IPS-NIHi11 (cell line): ENCODE measurements at regions not wholly inside any gene's neighbourhood (a gene's known extent, or its start where the extent isn't known, plus 50 kb on each side); places are given as distances from the start of the nearest gene placed in this dataset.
"Not testable (repeated sequence)": the region's sequence is repeated elsewhere in the genome, so short reads cannot be mapped to it uniquely, and the experiment has no call there.

Experiments used
- DNase-seq: peaks from one replicate; pipeline ENCODE4 v3.0.0; 2012; ENCODE audit warnings: mixed read lengths, low spot score

DNA sequence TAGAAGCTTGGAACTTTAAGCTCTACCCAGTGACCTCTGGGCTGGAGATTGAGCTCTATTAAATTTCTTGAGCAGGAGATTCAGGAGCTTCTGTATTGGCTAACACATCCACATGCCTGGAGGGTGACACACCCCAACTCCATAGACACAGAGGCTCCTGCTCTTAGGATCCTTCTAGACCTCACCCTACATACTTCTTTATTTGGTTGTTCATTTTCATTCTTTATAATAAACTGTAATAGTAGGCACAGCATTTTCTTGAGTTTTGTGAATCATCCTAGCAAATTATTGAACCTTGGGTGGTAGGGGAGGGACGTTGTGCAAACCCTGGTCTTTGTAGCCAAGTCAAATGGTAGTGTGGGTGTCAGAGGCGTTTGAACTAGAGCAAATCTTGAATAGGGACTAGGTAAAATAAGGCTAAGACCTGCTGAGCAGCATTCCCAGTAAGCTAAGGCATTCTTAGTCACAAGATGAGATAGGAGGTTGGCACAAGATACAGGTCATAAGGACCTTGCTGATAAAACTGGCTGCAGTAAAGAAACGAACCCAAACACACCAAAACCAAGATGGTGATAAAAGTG is 323.8 kb upstream of the GALNT5 start:
- DNase-seq: no peak

- peak; percentile 29 for DNase-seq
Measured at GRCh38 chr2:156935616-156936015, 321.9 kb upstream of the GALNT5 start.

DNA sequence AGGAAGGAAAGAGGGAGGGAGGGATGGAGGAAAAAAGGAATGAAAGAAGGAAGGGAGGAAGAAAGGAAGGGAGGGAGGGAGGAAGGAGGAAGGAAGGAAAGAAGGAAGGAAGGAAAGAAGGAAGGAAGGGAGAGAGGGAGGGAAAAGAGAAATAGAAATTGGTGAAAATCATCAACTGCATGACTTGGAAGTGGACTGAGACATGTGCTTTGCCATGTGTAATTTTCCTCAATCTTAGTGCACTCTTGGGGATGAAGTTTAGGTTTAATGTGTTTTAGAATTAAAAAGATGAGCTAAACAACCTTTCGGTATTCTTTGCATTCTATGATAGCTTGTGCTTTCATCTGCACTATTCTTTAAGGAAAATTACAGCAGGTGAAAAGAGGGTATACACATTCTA is 320.1 kb upstream of the GALNT5 start:
- DNase-seq: no peak

- DNase-seq: no peak
Measured at GRCh38 chr2:156944871-156945270, 312.6 kb upstream of the GALNT5 start.

- DNase-seq: no peak
Measured at GRCh38 chr2:156947261-156947660, 310.2 kb upstream of the GALNT5 start.

DNA sequence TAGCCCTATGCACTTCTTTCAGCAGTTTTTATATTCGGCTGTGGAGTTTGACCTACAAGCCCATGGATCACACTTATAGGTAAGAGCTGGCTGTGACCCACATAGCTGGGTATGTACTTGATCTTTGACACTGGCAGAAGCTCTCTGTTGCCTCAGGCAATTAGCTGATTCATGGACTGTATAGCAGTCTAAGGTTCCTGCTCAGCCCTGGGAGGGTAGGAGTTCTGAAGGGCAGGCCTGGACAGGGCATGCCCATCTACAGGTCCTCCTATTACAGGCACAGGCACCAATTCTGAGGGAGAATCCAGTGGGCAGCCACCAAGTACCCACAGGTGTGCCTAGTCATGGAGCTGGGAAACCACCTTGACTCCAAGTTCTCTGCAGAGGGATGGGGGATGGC is 301.8 kb upstream of the GALNT5 start:
- DNase-seq: no peak

DNA sequence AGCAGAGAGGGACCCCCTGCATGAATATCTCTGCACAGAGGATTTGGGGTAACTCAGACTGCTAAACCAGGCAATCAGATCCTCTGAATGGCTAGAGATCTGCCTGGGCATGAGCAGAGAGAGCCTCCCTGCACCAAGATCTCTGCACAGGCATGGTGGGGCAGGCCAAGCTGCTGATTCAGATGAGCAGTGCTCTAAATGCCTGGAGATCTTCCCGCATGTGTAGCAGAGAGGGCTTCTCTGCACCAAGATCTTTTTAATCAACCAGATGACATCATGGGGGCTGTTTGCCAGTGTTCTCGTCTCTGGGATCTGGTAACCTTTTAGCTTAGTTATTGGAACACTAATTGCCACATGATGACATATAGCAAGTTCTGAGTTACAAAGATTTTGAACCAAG is 301.3 kb upstream of the GALNT5 start:
- DNase-seq: no peak

- DNase-seq: no peak
Measured at GRCh38 chr2:156958374-156958773, 299.1 kb upstream of the GALNT5 start.

DNA sequence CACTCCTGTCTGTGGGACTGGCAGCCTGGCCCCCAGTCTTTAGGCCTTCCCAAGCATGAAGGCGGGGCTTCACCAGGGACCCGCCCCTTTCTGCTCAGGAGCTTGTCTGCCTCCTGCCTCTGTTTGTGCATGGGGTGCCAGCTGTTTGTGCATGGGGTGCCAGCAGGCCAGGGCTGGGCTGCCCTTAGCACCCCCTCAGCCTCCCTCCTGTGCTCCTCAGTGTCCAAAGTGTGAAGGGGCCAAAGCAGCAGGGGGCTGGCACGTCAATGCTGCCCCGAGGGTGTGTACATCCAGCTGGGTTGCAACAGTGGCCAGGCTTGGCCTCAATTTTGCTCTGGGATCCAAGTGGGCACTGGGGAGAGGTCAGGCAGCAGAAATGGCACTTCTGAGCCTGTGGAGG is 298.0 kb upstream of the GALNT5 start:
- no peak for DNase-seq

DNA sequence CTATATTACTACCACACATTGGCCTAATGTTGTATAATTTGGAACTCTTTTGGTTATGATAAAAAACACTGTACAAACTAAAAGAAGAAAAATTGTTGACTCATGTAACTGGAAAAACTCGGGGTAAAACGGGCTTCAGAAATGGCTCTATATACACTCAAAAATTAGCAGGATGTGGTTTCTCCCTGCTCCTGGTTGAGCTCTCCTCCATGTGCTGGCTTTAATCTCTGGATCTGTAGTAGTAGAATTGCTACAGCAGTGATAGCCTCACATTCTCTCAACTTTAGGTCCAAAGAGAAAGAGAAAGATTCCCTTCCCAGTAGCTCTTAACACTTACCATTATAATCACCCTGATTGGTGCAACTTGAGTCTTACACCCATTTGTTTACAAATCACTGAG is 274.9 kb upstream of the GALNT5 start:
- no peak for DNase-seq

DNA sequence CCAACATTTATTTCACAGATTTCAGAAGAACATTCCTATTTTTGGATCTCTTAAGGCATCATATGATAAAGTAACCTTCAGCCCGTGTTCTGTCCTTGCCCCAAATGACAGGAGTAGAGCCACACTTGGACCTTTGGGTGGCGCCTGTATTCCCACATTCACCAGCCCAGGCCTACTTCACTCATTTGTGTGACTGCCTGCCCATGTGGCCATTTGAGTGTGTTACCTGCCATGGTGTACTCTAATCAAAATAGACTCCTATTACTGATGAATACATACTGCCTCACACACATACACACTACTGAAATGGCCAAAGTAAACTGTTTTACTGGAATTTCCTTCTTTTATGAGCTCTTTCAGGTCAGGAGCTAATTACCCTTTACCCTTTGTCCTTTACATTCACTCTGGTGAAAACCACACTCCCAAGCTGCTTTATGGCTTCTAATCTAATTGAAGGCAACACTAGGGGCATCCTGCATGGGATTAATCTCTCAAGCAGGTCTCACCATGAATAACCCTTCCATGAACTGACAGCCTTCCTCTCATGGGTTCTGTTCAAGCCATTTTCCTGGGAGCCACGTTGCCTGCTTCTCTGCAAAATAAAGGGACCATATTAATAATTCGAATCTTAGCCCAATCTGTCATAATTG is 271.0 kb upstream of the GALNT5 start:
- DNase-seq: no peak

- DNase-seq: no peak
Measured at GRCh38 chr2:156999661-157000060, 257.8 kb upstream of the GALNT5 start.

DNA sequence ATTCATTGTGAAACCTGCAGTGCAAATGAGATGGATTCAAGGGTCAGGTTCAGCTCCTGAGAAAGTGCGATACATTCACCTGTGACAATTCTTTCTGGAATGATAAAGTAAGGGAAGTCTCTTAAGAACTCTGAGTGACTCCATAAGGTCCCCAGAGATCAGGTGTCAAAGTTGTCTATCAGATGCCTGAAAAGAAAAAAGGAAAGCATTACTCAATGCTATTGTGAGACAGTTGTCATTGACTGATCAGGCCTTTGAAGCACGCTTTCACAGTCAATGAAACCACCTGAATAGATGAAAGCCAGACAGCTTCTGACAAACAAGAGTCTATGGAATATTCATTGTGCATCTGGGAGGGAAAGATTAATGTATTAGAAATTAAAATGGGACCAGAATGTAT is 252.7 kb upstream of the GALNT5 start:
- DNase-seq: no peak

DNA sequence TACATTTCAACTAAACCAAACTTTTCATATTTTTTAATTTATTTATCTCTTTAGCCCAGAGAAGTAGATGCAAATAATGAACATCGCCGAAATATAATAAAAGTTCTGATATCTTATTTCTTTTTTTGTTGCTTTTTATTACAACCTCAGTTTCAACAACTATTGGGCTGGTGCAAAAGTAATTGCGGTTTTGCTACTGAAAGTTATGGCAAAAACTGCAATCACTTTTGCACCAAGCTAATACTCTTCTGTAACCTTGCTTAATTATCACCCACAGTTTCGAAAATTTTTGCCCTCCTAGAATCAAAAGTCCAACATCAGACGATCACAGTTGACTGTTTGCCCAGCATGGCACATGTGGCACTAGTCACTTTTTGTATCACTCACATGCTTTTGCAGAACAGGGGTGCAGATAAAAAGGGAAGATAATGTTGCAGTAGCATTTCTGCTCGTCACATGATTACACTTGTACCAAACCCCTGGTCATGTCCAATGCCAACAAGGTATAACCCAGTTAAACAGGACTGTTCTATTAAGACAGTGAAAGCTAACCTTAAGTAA is 242.4 kb upstream of the GALNT5 start:
- DNase-seq: no peak

GRCh38 chr2:157023264-157023663 is 234.2 kb upstream of the GALNT5 start:
- DNase-seq: not testable (repeated sequence)

DNA sequence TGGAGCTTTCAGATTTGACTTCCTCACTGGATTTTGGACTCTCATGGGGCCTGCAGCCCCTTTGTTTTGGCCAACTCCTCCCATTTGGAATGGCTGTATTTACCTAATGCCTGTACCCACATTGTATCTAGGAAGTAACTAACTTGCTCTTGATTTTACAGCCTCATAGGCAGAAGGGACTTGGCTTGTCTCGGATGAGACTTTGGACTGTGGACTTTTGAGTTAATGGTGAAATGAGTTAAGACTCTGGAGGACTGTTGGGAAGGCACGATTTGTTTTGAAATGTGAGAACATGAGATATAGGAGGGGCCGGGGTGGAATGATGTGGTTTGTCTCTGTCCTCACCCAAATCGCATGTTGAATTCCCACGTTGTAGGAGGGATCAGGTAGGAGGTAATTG is 233.4 kb upstream of the GALNT5 start:
- no peak for DNase-seq

- DNase-seq: no peak
Measured at GRCh38 chr2:157032017-157032416, 225.5 kb upstream of the GALNT5 start.

- DNase-seq: no peak
Measured at GRCh38 chr2:157036726-157037125, 220.8 kb upstream of the GALNT5 start.

DNA sequence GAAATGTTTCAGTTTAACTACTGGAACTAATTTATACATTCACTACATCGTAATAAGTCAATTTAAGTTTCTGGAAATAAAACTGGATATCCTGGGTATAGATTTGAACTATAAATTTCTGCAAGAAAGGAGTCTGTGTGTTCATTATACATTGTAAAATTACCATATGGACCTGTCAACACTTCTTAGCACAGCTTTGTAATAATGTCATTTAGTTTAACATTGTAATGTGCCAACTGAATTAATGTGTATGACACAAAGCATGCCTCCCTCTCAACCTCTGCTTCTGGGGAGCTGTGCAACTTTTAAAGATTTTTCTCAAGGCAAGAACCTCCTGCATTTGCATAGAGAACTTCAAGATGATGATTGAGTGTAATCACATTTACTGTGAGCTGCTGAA is 213.7 kb upstream of the GALNT5 start:
- DNase-seq: no peak

DNA sequence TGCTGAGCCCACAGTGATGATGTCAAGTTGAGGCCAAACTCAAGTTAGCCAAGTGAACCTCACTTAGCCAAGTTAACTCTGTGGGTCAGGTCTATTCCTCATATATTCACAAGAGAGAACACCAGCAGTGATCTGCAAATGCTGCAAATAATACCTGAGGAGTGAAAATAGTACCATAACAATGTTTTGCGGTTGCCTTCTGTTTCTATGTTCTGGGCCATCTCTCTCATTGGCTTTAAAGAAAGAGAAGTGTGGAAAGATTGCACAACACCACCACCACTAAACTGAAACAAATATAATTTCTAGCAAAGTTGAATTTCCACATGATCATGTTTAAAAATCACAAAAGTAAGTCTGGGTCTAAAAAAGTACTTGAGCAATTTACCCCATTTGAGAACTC is 211.1 kb upstream of the GALNT5 start:
- DNase-seq: no peak

DNA sequence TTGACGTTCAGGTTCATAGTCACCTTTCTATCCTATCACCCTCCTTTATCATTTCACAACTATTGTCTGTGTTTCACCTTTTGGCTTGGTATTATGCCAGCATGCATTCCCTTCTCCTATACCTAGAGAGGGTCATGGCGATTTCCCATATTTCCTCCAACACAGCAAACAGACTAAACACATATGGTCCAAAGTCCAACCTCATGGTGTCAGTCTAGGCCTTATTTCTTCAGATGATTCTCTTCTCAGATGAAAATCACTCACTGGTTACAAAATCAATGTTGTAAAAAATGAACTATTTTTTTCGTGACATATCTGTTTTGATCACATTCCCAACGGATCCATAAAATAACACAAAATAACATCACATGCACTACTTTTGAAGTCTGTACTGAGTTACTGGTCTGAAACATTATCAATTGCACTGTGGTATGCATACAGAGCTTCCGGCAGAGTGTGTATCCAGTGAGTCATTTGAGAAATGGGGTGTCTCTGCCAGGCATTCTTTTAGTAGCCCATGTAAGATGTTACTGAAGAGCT is 204.8 kb upstream of the GALNT5 start:
- DNase-seq: no peak

DNA sequence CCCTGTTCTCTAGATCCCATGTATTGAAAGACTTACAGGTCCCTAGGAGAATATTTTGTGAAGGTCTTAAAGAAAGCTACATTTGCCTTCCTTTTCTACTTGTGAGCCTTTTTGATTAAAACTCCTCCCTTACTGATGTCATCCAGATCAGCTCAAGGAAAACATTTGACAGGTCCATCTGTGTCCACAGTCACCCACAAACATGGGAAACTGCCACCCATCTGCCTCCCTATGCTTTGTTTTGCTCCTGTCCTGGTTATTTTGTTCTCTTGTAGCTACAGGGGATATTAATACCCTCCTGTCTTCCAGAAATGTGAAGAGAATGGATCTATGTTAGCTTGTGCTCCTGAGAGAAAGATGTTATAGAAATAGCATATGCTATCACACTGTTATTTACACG is 203.6 kb upstream of the GALNT5 start:
- no peak for DNase-seq

- DNase-seq: no peak
Measured at GRCh38 chr2:157055660-157056199, 201.8 kb upstream of the GALNT5 start.
